GM12891 (cell line): ENCODE measurements at regions not wholly inside any gene's neighbourhood (a gene's known extent, or its start where the extent isn't known, plus 50 kb on each side); places are given as distances from the start of the nearest gene placed in this dataset.

ENCODE experiments used
- POLR2A ChIP-seq: IDR thresholded peaks from 2 replicates; pipeline ENCODE4 v1.6.1; 2011; ENCODE audit warnings: low read depth, low read length, control low read depth
- POLR2AphosphoS5 ChIP-seq: IDR thresholded peaks from 2 replicates; pipeline ENCODE4 v1.6.1; 2011; ENCODE audit warnings: low read depth, low read length, control low read depth

- TF ChIP-seq POLR2A: no peak
- no peak for TF ChIP-seq POLR2AphosphoS5
Measured at GRCh38 chr2:3899536-3900155, 196.3 kb downstream of the DCDC2C start.
